ENCODE measurements at regions not wholly inside any gene's neighbourhood (a gene's known extent, or its start where the extent isn't known, plus 50 kb on each side); places are given as distances from the start of the nearest gene placed in this dataset.

DNA sequence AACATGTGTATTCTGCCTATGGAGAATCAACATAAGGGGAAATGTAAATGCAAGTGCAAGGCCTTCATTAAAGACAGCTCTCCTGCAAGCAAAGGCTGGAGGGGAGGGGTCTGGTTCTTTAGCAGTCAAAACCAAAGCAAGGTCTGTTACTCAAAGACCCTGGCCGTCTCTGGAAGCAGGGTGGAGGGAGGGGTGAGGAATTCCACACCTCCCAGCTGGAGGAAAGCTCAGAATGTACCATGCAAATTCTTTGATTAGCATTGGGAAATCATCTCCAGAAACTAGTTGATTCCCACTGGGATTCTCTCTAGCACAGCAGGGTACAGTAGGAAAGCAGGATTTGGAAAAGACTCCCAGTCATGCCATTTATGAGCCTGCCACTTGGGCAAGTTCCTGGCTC, 77.3 kb upstream of the ASIC2 start:
- Mint-ChIP-seq H3K4me3 (no peak overlapping the region), H3K27ac (no peak overlapping the region), H3K27me3 (peaks cover 7% of the 10 kb centered on the region), H3K4me1 (no peaks in the 10 kb centered on the region), H3K9me3 (ENCODE audit: insufficient read depth) (no peaks in the 10 kb centered on the region)
- DNase-seq: no peak
- ChIA-PET POLR2A (no interaction called here), CTCF (no interaction called here)
- H4K20me1 ChIP-seq (ENCODE audit: control insufficient read depth, insufficient read depth, low read length, poor library complexity, severe bottlenecking): no peaks in the 10 kb centered on the region
- no peak overlapping the region for H3K27ac ChIP-seq (ENCODE audit: low read length in 2 of 2)
- H3K79me2 ChIP-seq (ENCODE audit: control insufficient read depth, insufficient read depth, low read length): no peaks in the 10 kb centered on the region
- no CpG with 5 or more reads among the region's 1 CpG for WGBS (ENCODE audit: insufficient coverage)
- intact Hi-C loops (cut with micrococcal nuclease): no loop called here
- no peaks in the 10 kb centered on the region for H3K9me3 ChIP-seq (ENCODE audit: control extremely low read depth in 1 of 3, control insufficient read depth in 2 of 3, insufficient read depth in 1 of 3, low read length in 2 of 3)
- H3K4me1 ChIP-seq (ENCODE audit: control insufficient read depth in 2 of 2, insufficient read depth in 2 of 2, low read length in 2 of 2): no peaks in the 10 kb centered on the region
- no peak overlapping the region for H3K4me3 ChIP-seq (ENCODE audit: control extremely low read depth in 1 of 5, extremely low read depth in 1 of 5, insufficient read depth in 1 of 5, low read depth in 2 of 5, low read length in 4 of 5)
- no peak overlapping the region for H3K9ac ChIP-seq (ENCODE audit: low read length)
- H3K36me3 ChIP-seq (replicated peaks in 1 of 2; ENCODE audit: control extremely low read depth in 1 of 2, control insufficient read depth in 1 of 2, extremely low read depth in 1 of 2, insufficient read depth in 2 of 2, low read length in 1 of 2): no peaks in the 10 kb centered on the region
- TF ChIP-seq, protein P1, sequence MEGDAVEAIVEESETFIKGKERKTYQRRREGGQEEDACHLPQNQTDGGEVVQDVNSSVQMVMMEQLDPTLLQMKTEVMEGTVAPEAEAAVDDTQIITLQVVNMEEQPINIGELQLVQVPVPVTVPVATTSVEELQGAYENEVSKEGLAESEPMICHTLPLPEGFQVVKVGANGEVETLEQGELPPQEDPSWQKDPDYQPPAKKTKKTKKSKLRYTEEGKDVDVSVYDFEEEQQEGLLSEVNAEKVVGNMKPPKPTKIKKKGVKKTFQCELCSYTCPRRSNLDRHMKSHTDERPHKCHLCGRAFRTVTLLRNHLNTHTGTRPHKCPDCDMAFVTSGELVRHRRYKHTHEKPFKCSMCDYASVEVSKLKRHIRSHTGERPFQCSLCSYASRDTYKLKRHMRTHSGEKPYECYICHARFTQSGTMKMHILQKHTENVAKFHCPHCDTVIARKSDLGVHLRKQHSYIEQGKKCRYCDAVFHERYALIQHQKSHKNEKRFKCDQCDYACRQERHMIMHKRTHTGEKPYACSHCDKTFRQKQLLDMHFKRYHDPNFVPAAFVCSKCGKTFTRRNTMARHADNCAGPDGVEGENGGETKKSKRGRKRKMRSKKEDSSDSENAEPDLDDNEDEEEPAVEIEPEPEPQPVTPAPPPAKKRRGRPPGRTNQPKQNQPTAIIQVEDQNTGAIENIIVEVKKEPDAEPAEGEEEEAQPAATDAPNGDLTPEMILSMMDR (IDR thresholded peaks at IDR 0.05): no peak
- no peak for TF ChIP-seq EZH2 (IDR thresholded peaks at IDR 0.05; ENCODE audit: borderline replicate concordance, insufficient read depth, low read depth, low read length, poor library complexity, severe bottlenecking)
- no peak overlapping the region for H2AFZ ChIP-seq (ENCODE audit: insufficient read depth, low read depth, low read length, poor library complexity, severe bottlenecking)
- H3K27me3 ChIP-seq (replicated peaks in 1 of 4; ENCODE audit: control extremely low read depth in 1 of 4, control insufficient read depth in 3 of 4, insufficient read depth in 4 of 4, low read length in 3 of 4): peaks cover 0 to 5% (median 0%) of the 10 kb centered on the region in 4 experiments
- ATAC-seq (ENCODE audit: low read depth): no peak
- no peak overlapping the region for H3K4me2 ChIP-seq (replicated peaks; ENCODE audit: low read depth, low read length, poor library complexity, severe bottlenecking)

DNA sequence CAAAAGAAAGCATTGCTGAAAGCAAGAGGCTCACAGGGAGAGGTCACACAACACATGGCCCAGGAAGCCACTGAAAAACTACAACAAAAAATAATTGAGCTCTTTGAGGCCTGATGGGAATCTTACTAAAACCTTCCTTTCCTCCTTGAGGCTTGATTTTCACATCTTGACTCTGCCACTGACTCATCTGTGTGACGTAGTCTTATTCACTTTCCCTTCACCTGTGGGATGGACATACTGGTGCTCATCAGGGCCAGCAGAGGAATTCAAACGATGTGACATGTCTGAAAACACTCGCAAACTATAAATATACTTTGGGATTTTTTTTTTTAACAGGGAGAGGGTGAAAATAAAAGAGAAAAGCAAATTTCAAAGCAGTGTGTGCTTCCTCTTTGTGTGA, 78.3 kb upstream of the ASIC2 start:
- 100% methylated on average over 1 of the region's 3 CpGs for WGBS (ENCODE audit: insufficient coverage)

More for the DNA sequence above, 78.3 kb upstream of the ASIC2 start:
- CTCF ChIA-PET: no interaction called here
- Histone ChIP-seq H3K27me3 (replicated peaks in 1 of 4; ENCODE audit: control extremely low read depth in 1 of 4, control insufficient read depth in 3 of 4, insufficient read depth in 4 of 4, low read length in 3 of 4) (peaks cover 0 to 5% (median 0%) of the 10 kb centered on the region in 4 experiments), H3K9me3 (ENCODE audit: control extremely low read depth in 1 of 3, control insufficient read depth in 2 of 3, insufficient read depth in 1 of 3, low read length in 2 of 3) (no peaks in the 10 kb centered on the region), H3K4me1 (ENCODE audit: control insufficient read depth in 2 of 2, insufficient read depth in 2 of 2, low read length in 2 of 2) (no peaks in the 10 kb centered on the region), H3K36me3 (replicated peaks in 1 of 2; ENCODE audit: control extremely low read depth in 1 of 2, control insufficient read depth in 1 of 2, extremely low read depth in 1 of 2, insufficient read depth in 2 of 2, low read length in 1 of 2) (no peaks in the 10 kb centered on the region), H3K4me3 (ENCODE audit: control extremely low read depth in 1 of 5, extremely low read depth in 1 of 5, insufficient read depth in 1 of 5, low read depth in 2 of 5, low read length in 4 of 5) (no peak overlapping the region), H3K79me2 (ENCODE audit: control insufficient read depth, insufficient read depth, low read length) (no peaks in the 10 kb centered on the region), H2AFZ (ENCODE audit: insufficient read depth, low read depth, low read length, poor library complexity, severe bottlenecking) (no peak overlapping the region), H3K9ac (ENCODE audit: low read length) (no peak overlapping the region), H4K20me1 (ENCODE audit: control insufficient read depth, insufficient read depth, low read length, poor library complexity, severe bottlenecking) (no peaks in the 10 kb centered on the region), H3K27ac (ENCODE audit: low read length in 2 of 2) (no peak overlapping the region), H3K4me2 (replicated peaks; ENCODE audit: low read depth, low read length, poor library complexity, severe bottlenecking) (no peak overlapping the region)
- no peak overlapping the region for H3K27ac Mint-ChIP-seq
- intact Hi-C loops (cut with micrococcal nuclease): no loop called here
- POLR2A ChIA-PET: no interaction called here
- DNase-seq (no peak), ATAC-seq (ENCODE audit: low read depth) (no peak)
- no peak overlapping the region for H3K4me3 Mint-ChIP-seq
- peaks cover 4% of the 10 kb centered on the region for H3K27me3 Mint-ChIP-seq
- no peak for TF ChIP-seq EZH2 (IDR thresholded peaks at IDR 0.05; ENCODE audit: borderline replicate concordance, insufficient read depth, low read depth, low read length, poor library complexity, severe bottlenecking)
- TF ChIP-seq, protein P1 (IDR thresholded peaks at IDR 0.05): no peak
- no peaks in the 10 kb centered on the region for H3K4me1 Mint-ChIP-seq
- no peaks in the 10 kb centered on the region for H3K9me3 Mint-ChIP-seq (ENCODE audit: insufficient read depth)
